ENCODE measurements at regions not wholly inside any gene's neighbourhood (a gene's known extent, or its start where the extent isn't known, plus 50 kb on each side); places are given as distances from the start of the nearest gene placed in this dataset.

DNA sequence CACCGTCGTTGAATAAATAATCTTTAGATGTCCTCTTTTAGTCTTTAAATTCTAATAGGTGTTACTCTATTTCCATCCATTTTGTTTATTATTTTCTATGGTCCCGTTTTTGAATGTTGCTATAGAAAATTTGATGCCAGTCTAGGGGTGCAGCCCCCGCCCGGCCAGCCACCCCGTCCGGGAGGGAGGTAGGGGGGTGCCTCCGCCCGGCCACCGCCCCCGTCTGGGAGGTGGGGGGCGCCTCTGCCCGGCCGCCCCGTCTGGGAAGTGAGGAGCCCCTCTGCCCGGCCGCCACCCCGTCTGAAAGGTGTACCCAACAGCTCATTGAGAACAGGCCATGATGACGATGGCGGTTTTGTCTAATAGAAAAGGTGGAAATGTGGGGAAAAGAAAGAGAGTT is 2372.2 kb upstream of the WWC1 start:
- TF ChIP-seq CTCF (IDR thresholded peaks at IDR 0.05; ENCODE audit: poor library complexity, severe bottlenecking): no peak
- TF ChIP-seq EZH2 (IDR thresholded peaks at IDR 0.05; ENCODE audit: borderline replicate concordance, insufficient read depth, low read length, poor library complexity, severe bottlenecking): no peak
- TF ChIP-seq, protein P1, sequence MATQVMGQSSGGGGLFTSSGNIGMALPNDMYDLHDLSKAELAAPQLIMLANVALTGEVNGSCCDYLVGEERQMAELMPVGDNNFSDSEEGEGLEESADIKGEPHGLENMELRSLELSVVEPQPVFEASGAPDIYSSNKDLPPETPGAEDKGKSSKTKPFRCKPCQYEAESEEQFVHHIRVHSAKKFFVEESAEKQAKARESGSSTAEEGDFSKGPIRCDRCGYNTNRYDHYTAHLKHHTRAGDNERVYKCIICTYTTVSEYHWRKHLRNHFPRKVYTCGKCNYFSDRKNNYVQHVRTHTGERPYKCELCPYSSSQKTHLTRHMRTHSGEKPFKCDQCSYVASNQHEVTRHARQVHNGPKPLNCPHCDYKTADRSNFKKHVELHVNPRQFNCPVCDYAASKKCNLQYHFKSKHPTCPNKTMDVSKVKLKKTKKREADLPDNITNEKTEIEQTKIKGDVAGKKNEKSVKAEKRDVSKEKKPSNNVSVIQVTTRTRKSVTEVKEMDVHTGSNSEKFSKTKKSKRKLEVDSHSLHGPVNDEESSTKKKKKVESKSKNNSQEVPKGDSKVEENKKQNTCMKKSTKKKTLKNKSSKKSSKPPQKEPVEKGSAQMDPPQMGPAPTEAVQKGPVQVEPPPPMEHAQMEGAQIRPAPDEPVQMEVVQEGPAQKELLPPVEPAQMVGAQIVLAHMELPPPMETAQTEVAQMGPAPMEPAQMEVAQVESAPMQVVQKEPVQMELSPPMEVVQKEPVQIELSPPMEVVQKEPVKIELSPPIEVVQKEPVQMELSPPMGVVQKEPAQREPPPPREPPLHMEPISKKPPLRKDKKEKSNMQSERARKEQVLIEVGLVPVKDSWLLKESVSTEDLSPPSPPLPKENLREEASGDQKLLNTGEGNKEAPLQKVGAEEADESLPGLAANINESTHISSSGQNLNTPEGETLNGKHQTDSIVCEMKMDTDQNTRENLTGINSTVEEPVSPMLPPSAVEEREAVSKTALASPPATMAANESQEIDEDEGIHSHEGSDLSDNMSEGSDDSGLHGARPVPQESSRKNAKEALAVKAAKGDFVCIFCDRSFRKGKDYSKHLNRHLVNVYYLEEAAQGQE (IDR thresholded peaks at IDR 0.05; ENCODE audit: borderline replicate concordance): no peak
- TF ChIP-seq POLR2AphosphoS5 (IDR thresholded peaks at IDR 0.05): no peak
- no peak for TF ChIP-seq RAD21 (conservative IDR thresholded peaks at IDR 0.05)
- TF ChIP-seq EP300 (conservative IDR thresholded peaks at IDR 0.05; ENCODE audit: poor library complexity, severe bottlenecking): no peak
- no peak for TF ChIP-seq SMC3 (conservative IDR thresholded peaks at IDR 0.05; ENCODE audit: poor library complexity)
